Mesothelial cell of epicardium (in vitro differentiated cells): ENCODE measurements at regions not wholly inside any gene's neighbourhood (a gene's known extent, or its start where the extent isn't known, plus 50 kb on each side); places are given as distances from the start of the nearest gene placed in this dataset.

Source experiments
- DNase-seq, 2 experiments: peaks; one replicate each; pipeline ENCODE4 v3.0.0; 2021; ENCODE audit warnings: low spot score in 2 of 2; ENCODE audit not compliant: unreplicated experiment in 2 of 2
- H3K27ac Mint-ChIP-seq: 2 replicates; pipeline ENCODE4 v1.8.0; 2021; ENCODE audit warnings: mixed read lengths
- H3K27me3 Mint-ChIP-seq: 2 replicates; pipeline ENCODE4 v1.8.0; 2021; ENCODE audit warnings: low read depth, mixed read lengths
- H3K36me3 Mint-ChIP-seq: 2 replicates; pipeline ENCODE4 v1.8.0; 2021; ENCODE audit warnings: mixed read lengths
- H3K4me1 Mint-ChIP-seq: 2 replicates; pipeline ENCODE4 v1.8.0; 2021; ENCODE audit warnings: mixed read lengths
- H3K4me3 Mint-ChIP-seq: 2 replicates; pipeline ENCODE4 v1.8.0; 2021; ENCODE audit warnings: mild to moderate bottlenecking, moderate library complexity, mixed read lengths
- H3K9me3 Mint-ChIP-seq: 2 replicates; pipeline ENCODE4 v1.8.0; 2021; ENCODE audit warnings: mixed read lengths
- TF ChIP-seq, protein P1 (sequence below): fragments of 200-600 bp; sonication (generic); IDR thresholded peaks from one replicate; pipeline ENCODE4 v1.5.0; 2021; ENCODE audit warnings: antibody characterized with exemption; ENCODE audit not compliant: unreplicated experiment

DNA sequence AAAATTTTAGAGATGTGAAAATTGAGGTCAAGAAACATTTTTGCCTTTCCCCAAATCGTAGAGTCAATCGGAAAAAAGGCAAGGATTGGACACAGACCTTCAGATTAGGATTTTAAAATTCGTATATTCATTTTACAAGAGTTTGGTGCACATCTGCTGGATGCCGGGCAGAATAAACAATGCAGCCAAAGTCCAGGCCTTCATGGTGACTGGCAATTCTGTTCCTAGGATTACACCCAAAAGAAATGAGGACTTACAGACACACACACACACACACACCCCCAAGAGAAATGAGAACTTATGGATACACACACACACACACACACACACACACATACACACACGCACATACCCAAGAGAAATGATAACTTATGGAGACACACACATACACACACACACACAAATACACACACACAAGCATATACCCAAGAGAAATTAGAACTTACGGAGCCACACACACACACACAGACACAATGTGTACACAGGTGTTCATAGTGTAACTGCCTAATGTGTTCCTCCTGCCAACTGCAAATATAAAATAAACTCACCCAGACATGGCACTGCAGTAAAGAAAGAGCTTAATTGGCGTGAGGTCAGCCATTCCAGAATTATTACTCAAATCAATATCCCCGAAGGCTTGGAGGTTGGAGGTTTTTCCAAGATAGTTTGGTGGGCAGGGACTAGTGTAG is 165.7 kb upstream of the STS start:
- DNase-seq: no peak
- Mint-ChIP-seq H3K9me3 (no peaks in the 10 kb centered on the region), H3K27me3 (no peaks in the 10 kb centered on the region), H3K4me1 (peaks cover 14% of the 10 kb centered on the region), H3K4me3 (no peak overlapping the region), H3K36me3 (no peaks in the 10 kb centered on the region), H3K27ac (no peak overlapping the region)
- TF ChIP-seq, protein P1, sequence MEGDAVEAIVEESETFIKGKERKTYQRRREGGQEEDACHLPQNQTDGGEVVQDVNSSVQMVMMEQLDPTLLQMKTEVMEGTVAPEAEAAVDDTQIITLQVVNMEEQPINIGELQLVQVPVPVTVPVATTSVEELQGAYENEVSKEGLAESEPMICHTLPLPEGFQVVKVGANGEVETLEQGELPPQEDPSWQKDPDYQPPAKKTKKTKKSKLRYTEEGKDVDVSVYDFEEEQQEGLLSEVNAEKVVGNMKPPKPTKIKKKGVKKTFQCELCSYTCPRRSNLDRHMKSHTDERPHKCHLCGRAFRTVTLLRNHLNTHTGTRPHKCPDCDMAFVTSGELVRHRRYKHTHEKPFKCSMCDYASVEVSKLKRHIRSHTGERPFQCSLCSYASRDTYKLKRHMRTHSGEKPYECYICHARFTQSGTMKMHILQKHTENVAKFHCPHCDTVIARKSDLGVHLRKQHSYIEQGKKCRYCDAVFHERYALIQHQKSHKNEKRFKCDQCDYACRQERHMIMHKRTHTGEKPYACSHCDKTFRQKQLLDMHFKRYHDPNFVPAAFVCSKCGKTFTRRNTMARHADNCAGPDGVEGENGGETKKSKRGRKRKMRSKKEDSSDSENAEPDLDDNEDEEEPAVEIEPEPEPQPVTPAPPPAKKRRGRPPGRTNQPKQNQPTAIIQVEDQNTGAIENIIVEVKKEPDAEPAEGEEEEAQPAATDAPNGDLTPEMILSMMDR: no peak

- Mint-ChIP-seq H3K4me1 (peaks cover 5% of the 10 kb centered on the region), H3K36me3 (no peaks in the 10 kb centered on the region), H3K4me3 (no peak overlapping the region), H3K27ac (no peak overlapping the region), H3K27me3 (no peaks in the 10 kb centered on the region), H3K9me3 (no peaks in the 10 kb centered on the region)
- DNase-seq: no peak
- TF ChIP-seq, protein P1: no peak
Measured at GRCh38 chrX:6980981-6981380, 166.5 kb upstream of the STS start.

DNA sequence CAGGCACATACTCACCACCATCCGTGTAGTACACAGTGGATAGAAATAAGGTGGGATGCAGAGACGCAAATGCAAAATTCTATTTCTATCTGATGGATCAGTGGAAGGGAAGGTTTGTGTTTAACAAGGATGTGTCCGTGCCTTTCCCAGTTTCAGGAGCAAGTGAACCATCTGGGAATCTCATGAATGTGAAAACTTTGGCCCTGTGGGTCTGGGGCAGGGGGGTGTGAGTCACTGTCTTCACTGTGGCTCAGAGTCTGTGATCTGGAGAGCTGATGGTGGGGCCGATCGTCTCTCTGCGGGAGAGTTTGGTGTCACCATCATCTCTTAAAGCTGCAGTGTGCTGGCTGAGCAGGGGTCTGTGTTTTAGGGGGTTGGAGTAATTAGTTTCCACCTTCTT is 179.3 kb upstream of the STS start:
- DNase-seq: no peak
- no peak overlapping the region for H3K4me3 Mint-ChIP-seq
- no peak overlapping the region for H3K27ac Mint-ChIP-seq
- no peaks in the 10 kb centered on the region for H3K27me3 Mint-ChIP-seq
- H3K36me3 Mint-ChIP-seq: no peaks in the 10 kb centered on the region
- TF ChIP-seq, protein P1: no peak
- H3K4me1 Mint-ChIP-seq: peaks cover 1% of the 10 kb centered on the region
- H3K9me3 Mint-ChIP-seq: peaks cover 17% of the 10 kb centered on the region

DNA sequence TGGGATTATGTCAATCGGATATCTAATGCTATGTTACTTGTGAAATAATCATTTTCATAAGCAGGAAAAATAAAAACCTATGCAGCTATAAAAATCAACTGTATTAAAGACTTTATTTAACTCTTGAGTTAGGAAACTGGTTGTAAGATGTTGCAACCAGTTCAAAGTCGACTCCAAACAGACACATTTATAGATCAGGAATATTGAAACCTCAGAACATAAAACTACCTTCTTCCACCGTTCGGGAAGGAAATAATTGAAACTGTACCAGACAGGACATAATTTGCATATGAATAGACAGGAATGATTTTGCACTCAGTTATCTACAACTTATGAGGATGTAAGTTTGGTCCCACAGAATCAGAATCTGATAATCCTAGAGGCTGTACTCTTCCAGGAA is 181.8 kb upstream of the STS start:
- H3K27me3 Mint-ChIP-seq: no peaks in the 10 kb centered on the region
- no peak overlapping the region for H3K4me3 Mint-ChIP-seq
- no peak overlapping the region for H3K27ac Mint-ChIP-seq
- no peak for DNase-seq
- H3K36me3 Mint-ChIP-seq: no peaks in the 10 kb centered on the region
- peaks cover 6% of the 10 kb centered on the region for H3K9me3 Mint-ChIP-seq
- TF ChIP-seq, protein P1: no peak
- H3K4me1 Mint-ChIP-seq: peaks cover 1% of the 10 kb centered on the region

- H3K4me1 Mint-ChIP-seq: no peaks in the 10 kb centered on the region
- H3K27ac Mint-ChIP-seq: no peak overlapping the region
- no peaks in the 10 kb centered on the region for H3K36me3 Mint-ChIP-seq
- TF ChIP-seq, protein P1: no peak
- DNase-seq: no peak
- H3K4me3 Mint-ChIP-seq: no peak overlapping the region
- peaks cover 17% of the 10 kb centered on the region for H3K9me3 Mint-ChIP-seq
- H3K27me3 Mint-ChIP-seq: no peaks in the 10 kb centered on the region
Measured at GRCh38 chrX:6962006-6962355, 185.5 kb upstream of the STS start.
